ENCODE measurements at regions not wholly inside any gene's neighbourhood (a gene's known extent, or its start where the extent isn't known, plus 50 kb on each side); places are given as distances from the start of the nearest gene placed in this dataset.

GRCh38 chr2:142180820-142181533 lies 50.2 kb upstream of the LRP1B start:
- TF ChIP-seq, protein P1, sequence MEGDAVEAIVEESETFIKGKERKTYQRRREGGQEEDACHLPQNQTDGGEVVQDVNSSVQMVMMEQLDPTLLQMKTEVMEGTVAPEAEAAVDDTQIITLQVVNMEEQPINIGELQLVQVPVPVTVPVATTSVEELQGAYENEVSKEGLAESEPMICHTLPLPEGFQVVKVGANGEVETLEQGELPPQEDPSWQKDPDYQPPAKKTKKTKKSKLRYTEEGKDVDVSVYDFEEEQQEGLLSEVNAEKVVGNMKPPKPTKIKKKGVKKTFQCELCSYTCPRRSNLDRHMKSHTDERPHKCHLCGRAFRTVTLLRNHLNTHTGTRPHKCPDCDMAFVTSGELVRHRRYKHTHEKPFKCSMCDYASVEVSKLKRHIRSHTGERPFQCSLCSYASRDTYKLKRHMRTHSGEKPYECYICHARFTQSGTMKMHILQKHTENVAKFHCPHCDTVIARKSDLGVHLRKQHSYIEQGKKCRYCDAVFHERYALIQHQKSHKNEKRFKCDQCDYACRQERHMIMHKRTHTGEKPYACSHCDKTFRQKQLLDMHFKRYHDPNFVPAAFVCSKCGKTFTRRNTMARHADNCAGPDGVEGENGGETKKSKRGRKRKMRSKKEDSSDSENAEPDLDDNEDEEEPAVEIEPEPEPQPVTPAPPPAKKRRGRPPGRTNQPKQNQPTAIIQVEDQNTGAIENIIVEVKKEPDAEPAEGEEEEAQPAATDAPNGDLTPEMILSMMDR (IDR thresholded peaks at IDR 0.05; ENCODE audit: insufficient read depth, low read depth, low read length, missing control alignments), result peak; percentile 66
- DNase-seq (ENCODE audit: low read depth), result peak; percentile 55
- no peak overlapping the region for H3K4me3 ChIP-seq (ENCODE audit: low read length)

Data from epithelial cell of esophagus (primary cell).